Lower leg skin (tissue), 3 donors: ENCODE measurements at regions not wholly inside any gene's neighbourhood (a gene's known extent, or its start where the extent isn't known, plus 50 kb on each side); places are given as distances from the start of the nearest gene placed in this dataset.

Source experiments
- POLR2A ChIP-seq, 2 donors: fragments of 450-650 bp; IDR thresholded peaks; one replicate each; pipeline ENCODE4 v1.6.1; 2016 to 2017; ENCODE audit warnings: antibody characterized with exemption in 2 of 2, mild to moderate bottlenecking in 1 of 2, moderate library complexity in 1 of 2
- TF ChIP-seq, protein P1 (sequence below), 3 donors: fragments of 450-650 bp; IDR thresholded peaks; one replicate each; pipeline ENCODE4 v1.5.1; 2016; ENCODE audit warnings: antibody characterized with exemption in 3 of 3, mild to moderate bottlenecking in 3 of 3, moderate library complexity in 2 of 3

DNA sequence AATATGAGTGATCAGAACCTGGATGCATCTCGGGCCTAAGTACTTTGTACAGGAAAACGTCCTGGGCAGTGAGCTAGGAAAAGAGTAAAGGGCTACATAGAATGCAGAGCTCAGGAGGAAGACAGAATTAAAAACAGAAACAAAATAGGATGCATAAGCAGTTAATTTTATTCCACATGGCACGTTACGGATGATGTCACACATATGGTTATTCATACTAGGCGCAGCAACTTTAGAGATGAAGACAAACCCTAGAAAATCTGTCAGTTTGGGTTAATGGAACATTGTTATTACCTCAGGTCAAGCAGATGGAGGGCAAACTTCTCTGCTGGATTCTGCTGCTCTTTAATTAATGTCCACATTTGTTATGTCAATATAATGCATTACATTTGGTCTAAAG is 445.4 kb downstream of the ANXA1 start:
- TF ChIP-seq, protein P1, sequence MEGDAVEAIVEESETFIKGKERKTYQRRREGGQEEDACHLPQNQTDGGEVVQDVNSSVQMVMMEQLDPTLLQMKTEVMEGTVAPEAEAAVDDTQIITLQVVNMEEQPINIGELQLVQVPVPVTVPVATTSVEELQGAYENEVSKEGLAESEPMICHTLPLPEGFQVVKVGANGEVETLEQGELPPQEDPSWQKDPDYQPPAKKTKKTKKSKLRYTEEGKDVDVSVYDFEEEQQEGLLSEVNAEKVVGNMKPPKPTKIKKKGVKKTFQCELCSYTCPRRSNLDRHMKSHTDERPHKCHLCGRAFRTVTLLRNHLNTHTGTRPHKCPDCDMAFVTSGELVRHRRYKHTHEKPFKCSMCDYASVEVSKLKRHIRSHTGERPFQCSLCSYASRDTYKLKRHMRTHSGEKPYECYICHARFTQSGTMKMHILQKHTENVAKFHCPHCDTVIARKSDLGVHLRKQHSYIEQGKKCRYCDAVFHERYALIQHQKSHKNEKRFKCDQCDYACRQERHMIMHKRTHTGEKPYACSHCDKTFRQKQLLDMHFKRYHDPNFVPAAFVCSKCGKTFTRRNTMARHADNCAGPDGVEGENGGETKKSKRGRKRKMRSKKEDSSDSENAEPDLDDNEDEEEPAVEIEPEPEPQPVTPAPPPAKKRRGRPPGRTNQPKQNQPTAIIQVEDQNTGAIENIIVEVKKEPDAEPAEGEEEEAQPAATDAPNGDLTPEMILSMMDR (IDR thresholded peaks at IDR 0.05): no peak
- no peak for TF ChIP-seq POLR2A (IDR thresholded peaks at IDR 0.05)
